Body of pancreas (tissue), 4 donors: ENCODE measurements at regions not wholly inside any gene's neighbourhood (a gene's known extent, or its start where the extent isn't known, plus 50 kb on each side); places are given as distances from the start of the nearest gene placed in this dataset.

Source experiments
- ATAC-seq: fragments of 150-250 bp; one replicate; pipeline ENCODE4 v1.9.1; 2016
- DNase-seq, 4 donors: peaks; one replicate each; pipeline ENCODE4 v3.0.0-alpha.2; 2019
- H3K27ac ChIP-seq, 4 donors: fragments of 200-600 bp; sonication (generic); 1 replicate in 3 of 4; 2 replicates in 1 of 4; pipeline versions ENCODE4 v1.5.1 to v1.6.1; 2016 to 2019; ENCODE audit warnings: mild to moderate bottlenecking in 1 of 4, mixed read lengths in 1 of 4, moderate library complexity in 1 of 4
- H3K27me3 ChIP-seq, 2 donors: fragments of 200-600 bp; sonication (generic); one replicate each; pipeline ENCODE4 v1.6.0; 2016; ENCODE audit warnings: mild to moderate bottlenecking in 1 of 2
- H3K36me3 ChIP-seq, 2 donors: fragments of 200-600 bp; sonication (generic); replicated peaks in 1 of 2; 2 replicates each; pipeline ENCODE4 v1.5.1; 2016; ENCODE audit warnings: low read depth in 2 of 2; ENCODE audit not compliant: insufficient read depth in 1 of 2
- H3K4me1 ChIP-seq: fragments of 200-600 bp; sonication (generic); one replicate; pipeline ENCODE4 v1.6.0; 2016
- H3K4me3 ChIP-seq, 2 donors: fragments of 200-600 bp; sonication (generic); 1 replicate in 1 of 2; 2 replicates in 1 of 2; pipeline ENCODE4 v1.5.1; 2016 to 2019
- H3K9me3 ChIP-seq, 3 donors: fragments of 200-600 bp; sonication (generic); 1 replicate in 2 of 3; 2 replicates in 1 of 3; pipeline ENCODE4 v1.5.1; 2016
- POLR2A ChIP-seq, 3 donors: fragments of 450-650 bp; IDR thresholded peaks; one replicate each; pipeline ENCODE4 v1.6.1; 2016; ENCODE audit warnings: antibody characterized with exemption in 3 of 3, mild to moderate bottlenecking in 2 of 3
- WGBS, 2 donors: methylation state at CpG; one replicate each; pipeline ENCODE4 v1.1.5; 2017; 5-methylcytosine and 5-hydroxymethylcytosine counted together
- intact Hi-C: fragments of 100-400 bp; cut with DNase I; formaldehyde crosslinking; loops from one replicate; pipeline ENCODE4 v1.15.1; 2023
- TF ChIP-seq, protein P1 (sequence below), 7 experiments: fragments of 450-650 bp in 4 of 7; fragments of 200-600 bp in 3 of 7; sonication (generic) in 3 of 7; IDR thresholded peaks; one replicate each; pipeline ENCODE4 v1.5.1; 2016 to 2019; ENCODE audit warnings: antibody characterized with exemption in 7 of 7

DNA sequence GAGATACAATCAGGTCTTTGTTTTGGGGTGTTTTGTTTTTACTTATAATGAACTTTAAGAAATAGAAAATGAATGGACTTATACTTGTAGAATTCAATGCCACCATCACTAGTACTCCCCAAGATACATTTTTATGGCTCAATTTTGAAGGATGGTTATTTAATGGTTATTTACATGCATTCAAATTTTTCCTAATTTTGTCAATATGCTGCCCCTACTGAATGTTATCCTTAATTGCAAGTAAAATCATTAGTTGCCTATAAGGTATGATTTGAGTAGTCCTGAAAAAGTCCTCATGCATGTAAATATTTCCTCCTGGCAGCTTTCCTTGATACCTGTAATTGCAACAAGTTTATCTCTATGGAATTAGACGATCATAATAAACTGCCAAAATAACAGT, 391.2 kb downstream of the BCAT1 start:
- H3K36me3 ChIP-seq: no peaks in the 10 kb centered on the region
- ATAC-seq (no peak), DNase-seq (no peak)
- H3K27me3 ChIP-seq: no peaks in the 10 kb centered on the region
- H3K4me3 ChIP-seq: no peak overlapping the region
- H3K4me1 ChIP-seq: peaks cover 7% of the 10 kb centered on the region
- H3K27ac ChIP-seq: no peak overlapping the region
- H3K9me3 ChIP-seq: no peaks in the 10 kb centered on the region
- TF ChIP-seq, protein P1, sequence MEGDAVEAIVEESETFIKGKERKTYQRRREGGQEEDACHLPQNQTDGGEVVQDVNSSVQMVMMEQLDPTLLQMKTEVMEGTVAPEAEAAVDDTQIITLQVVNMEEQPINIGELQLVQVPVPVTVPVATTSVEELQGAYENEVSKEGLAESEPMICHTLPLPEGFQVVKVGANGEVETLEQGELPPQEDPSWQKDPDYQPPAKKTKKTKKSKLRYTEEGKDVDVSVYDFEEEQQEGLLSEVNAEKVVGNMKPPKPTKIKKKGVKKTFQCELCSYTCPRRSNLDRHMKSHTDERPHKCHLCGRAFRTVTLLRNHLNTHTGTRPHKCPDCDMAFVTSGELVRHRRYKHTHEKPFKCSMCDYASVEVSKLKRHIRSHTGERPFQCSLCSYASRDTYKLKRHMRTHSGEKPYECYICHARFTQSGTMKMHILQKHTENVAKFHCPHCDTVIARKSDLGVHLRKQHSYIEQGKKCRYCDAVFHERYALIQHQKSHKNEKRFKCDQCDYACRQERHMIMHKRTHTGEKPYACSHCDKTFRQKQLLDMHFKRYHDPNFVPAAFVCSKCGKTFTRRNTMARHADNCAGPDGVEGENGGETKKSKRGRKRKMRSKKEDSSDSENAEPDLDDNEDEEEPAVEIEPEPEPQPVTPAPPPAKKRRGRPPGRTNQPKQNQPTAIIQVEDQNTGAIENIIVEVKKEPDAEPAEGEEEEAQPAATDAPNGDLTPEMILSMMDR (IDR thresholded peaks at IDR 0.05): no peak
- TF ChIP-seq POLR2A (IDR thresholded peaks at IDR 0.05): no peak
- intact Hi-C loops: no loop called here
- WGBS, 2 donors: 72 to 73% methylated on average over 1 of the region's 1 CpG

DNA sequence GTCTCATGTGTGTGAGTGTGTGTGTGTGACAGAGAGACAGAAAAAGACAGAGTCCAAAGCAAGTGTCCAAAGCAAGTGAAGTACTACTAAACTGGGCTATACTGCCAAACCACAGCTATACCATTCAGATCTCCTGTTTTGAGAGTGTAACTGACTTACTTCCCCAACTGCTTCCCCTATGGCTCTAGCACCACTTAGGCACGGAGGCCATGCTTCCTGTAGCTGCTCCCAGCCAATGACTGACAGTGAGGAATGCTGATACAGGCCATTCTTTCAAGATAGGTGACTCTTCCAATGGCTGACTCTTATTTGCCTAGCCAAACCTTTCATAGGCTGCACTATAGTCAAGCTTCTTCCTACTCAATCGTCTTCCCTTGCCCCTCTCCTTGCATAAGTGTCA, 393.2 kb downstream of the BCAT1 start:
- 51 to 55% methylated on average over 2 of the region's 2 CpGs for WGBS, 2 donors
- no peak for ATAC-seq
- Histone ChIP-seq H3K27ac (no peak overlapping the region), H3K4me1 (no peaks in the 10 kb centered on the region), H3K36me3 (no peaks in the 10 kb centered on the region), H3K27me3 (no peaks in the 10 kb centered on the region), H3K9me3 (no peaks in the 10 kb centered on the region), H3K4me3 (no peak overlapping the region)
- no peak for DNase-seq
- intact Hi-C loops: no loop called here
- TF ChIP-seq, protein P1 (IDR thresholded peaks at IDR 0.05): no peak
- no peak for TF ChIP-seq POLR2A (IDR thresholded peaks at IDR 0.05)

DNA sequence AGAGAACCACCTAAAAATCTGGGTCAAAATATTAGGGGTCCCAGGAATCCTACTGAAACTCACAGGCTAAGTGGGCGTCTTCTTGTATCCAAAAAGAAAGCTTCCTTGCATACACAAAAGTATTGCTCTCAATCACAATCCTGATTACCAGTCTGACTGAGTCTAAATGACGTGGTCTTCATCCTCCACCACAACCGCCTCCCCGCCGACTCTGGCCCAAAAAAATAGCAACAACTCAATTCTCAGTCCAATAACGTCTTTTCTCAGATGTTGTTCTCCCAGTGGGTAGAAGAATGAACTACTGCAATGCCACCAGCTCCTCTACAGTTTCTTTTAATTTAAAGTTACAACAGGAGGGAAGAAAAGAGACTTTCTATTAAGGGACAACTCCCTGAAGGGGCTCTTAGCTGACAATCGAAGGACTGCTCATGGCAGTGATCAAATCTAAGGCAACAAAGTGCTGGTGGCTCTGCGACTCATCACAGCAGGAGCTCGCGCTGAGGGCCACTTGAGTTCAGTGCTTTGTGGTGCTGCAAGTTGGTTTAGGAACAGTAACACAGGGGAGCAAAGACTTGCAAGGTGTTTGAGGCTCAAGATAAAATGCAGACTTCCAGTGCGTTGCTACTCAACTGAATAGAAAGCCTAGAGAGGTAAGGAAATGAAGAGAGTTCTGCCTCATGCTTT, 394.1 kb downstream of the BCAT1 start:
- intact Hi-C loops: no loop called here
- no peaks in the 10 kb centered on the region for H3K27me3 ChIP-seq
- DNase-seq (no peak), ATAC-seq (no peak)
- TF ChIP-seq POLR2A (IDR thresholded peaks at IDR 0.05): no peak
- TF ChIP-seq, protein P1 (IDR thresholded peaks at IDR 0.05): no peak
- no peak overlapping the region for H3K4me3 ChIP-seq
- H3K27ac ChIP-seq: no peak overlapping the region
- WGBS, 2 donors: 73 to 74% methylated on average over 11 of the region's 11 CpGs
- H3K9me3 ChIP-seq: no peaks in the 10 kb centered on the region
- no peaks in the 10 kb centered on the region for H3K36me3 ChIP-seq
- H3K4me1 ChIP-seq: no peaks in the 10 kb centered on the region

DNA sequence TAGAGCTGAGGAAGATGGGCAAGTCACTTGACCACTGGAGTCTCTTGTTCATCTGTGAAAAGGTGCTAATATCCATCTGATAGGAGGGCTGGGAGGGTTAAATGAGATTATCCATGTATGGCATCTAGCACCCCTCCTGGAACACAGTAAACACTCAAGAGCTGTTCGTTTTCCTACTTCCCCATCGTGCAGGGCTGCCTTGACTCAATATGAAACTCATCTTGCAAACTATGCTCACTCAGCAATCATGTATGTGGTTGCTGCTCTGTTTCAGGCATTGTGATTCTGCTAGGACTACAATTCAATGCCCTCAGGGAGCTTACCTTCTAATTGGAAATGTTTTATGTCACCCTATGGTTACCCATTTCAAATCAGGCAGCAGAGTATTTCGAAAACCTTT, 395.6 kb downstream of the BCAT1 start:
- TF ChIP-seq, protein P1 (IDR thresholded peaks at IDR 0.05): no peak
- TF ChIP-seq POLR2A (IDR thresholded peaks at IDR 0.05): no peak
- 43 to 72% methylated on average over 3 of the region's 3 CpGs for WGBS, 2 donors

DNA sequence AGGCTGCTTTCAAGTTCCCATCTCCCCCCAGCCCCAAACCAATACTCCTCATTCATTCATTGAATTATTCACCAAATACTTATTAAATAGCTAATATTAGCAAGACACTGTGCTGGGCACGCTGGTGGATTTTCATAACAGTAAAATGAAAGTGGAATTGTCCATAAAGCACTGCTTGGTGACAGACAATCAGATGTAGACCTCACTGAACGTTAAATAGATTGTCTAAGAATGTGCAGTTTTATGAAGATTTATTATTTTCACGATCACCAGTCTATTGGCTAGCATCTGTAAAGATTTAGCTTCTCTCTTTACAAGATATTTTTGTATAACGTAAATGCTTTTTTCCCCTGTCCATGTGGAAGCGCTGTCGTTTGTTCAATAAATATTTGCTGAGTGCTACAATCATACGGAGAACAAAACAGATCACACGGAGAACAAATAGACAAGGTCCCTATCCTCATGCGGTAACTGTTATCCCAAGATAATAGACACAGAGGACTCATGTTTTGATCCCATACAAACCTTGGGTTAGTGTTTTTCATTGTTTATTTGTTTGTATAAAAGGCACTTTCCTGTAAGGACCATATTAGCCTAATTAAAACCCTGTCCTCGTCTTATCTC, 397.6 kb downstream of the BCAT1 start:
- Histone ChIP-seq H3K36me3 (no peaks in the 10 kb centered on the region), H3K27ac (no peak overlapping the region), H3K4me1 (no peaks in the 10 kb centered on the region), H3K4me3 (no peak overlapping the region), H3K9me3 (no peaks in the 10 kb centered on the region), H3K27me3 (no peaks in the 10 kb centered on the region)
- ATAC-seq (no peak), DNase-seq (no peak)
- intact Hi-C loops: no loop called here
- WGBS, 2 donors: 33 to 40% methylated on average over 10 of the region's 10 CpGs
- no peak for TF ChIP-seq POLR2A (IDR thresholded peaks at IDR 0.05)
- TF ChIP-seq, protein P1 (IDR thresholded peaks at IDR 0.05): no peak

More for the DNA sequence above, 395.6 kb downstream of the BCAT1 start:
- no peaks in the 10 kb centered on the region for H3K9me3 ChIP-seq
- ATAC-seq (no peak), DNase-seq (no peak)
- no peak overlapping the region for H3K27ac ChIP-seq
- intact Hi-C loops: no loop called here
- no peaks in the 10 kb centered on the region for H3K36me3 ChIP-seq
- no peaks in the 10 kb centered on the region for H3K4me1 ChIP-seq
- no peak overlapping the region for H3K4me3 ChIP-seq
- H3K27me3 ChIP-seq: no peaks in the 10 kb centered on the region
